Lower leg skin (tissue), 3 donors: ENCODE measurements at regions not wholly inside any gene's neighbourhood (a gene's known extent, or its start where the extent isn't known, plus 50 kb on each side); places are given as distances from the start of the nearest gene placed in this dataset.

Source experiments
- POLR2A ChIP-seq, 2 donors: fragments of 450-650 bp; IDR thresholded peaks; one replicate each; pipeline ENCODE4 v1.6.1; 2016 to 2017; ENCODE audit warnings: antibody characterized with exemption in 2 of 2, mild to moderate bottlenecking in 1 of 2, moderate library complexity in 1 of 2
- TF ChIP-seq, protein P1 (sequence below), 3 donors: fragments of 450-650 bp; IDR thresholded peaks; one replicate each; pipeline ENCODE4 v1.5.1; 2016; ENCODE audit warnings: antibody characterized with exemption in 3 of 3, mild to moderate bottlenecking in 3 of 3, moderate library complexity in 2 of 3

GRCh38 chr7:113715262-113715661, 203.5 kb downstream of the PPP1R3A start:
- TF ChIP-seq, protein P1, sequence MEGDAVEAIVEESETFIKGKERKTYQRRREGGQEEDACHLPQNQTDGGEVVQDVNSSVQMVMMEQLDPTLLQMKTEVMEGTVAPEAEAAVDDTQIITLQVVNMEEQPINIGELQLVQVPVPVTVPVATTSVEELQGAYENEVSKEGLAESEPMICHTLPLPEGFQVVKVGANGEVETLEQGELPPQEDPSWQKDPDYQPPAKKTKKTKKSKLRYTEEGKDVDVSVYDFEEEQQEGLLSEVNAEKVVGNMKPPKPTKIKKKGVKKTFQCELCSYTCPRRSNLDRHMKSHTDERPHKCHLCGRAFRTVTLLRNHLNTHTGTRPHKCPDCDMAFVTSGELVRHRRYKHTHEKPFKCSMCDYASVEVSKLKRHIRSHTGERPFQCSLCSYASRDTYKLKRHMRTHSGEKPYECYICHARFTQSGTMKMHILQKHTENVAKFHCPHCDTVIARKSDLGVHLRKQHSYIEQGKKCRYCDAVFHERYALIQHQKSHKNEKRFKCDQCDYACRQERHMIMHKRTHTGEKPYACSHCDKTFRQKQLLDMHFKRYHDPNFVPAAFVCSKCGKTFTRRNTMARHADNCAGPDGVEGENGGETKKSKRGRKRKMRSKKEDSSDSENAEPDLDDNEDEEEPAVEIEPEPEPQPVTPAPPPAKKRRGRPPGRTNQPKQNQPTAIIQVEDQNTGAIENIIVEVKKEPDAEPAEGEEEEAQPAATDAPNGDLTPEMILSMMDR (IDR thresholded peaks at IDR 0.05) = no peak
- no peak for TF ChIP-seq POLR2A (IDR thresholded peaks at IDR 0.05)
